Smooth muscle cell (in vitro differentiated cells): ENCODE measurements at regions not wholly inside any gene's neighbourhood (a gene's known extent, or its start where the extent isn't known, plus 50 kb on each side); places are given as distances from the start of the nearest gene placed in this dataset.

Source experiments
- DNase-seq: peaks from one replicate; lab custom pipeline; 2025; ENCODE audit not compliant: unreplicated experiment; lab: John Stamatoyannopoulos, UW
- H2AFZ ChIP-seq: fragments of 200-600 bp; sonication (generic); 2 replicates; pipeline ENCODE4 v1.6.0; 2016; ENCODE audit warnings: antibody characterized with exemption, low read depth, mild to moderate bottlenecking
- H3F3A ChIP-seq: fragments of 200-600 bp; sonication (generic); 2 replicates; pipeline ENCODE4 v1.6.0; 2017; ENCODE audit warnings: antibody characterized with exemption, low read depth
- H3K27ac ChIP-seq: fragments of 200-600 bp; sonication (generic); 2 replicates; pipeline ENCODE4 v1.5.1; 2016; ENCODE audit warnings: low read depth, mild to moderate bottlenecking
- H3K27me3 ChIP-seq: fragments of 200-600 bp; sonication (generic); 2 replicates; pipeline ENCODE4 v1.6.1; 2016; ENCODE audit warnings: low read depth, mild to moderate bottlenecking
- H3K36me3 ChIP-seq: fragments of 200-600 bp; sonication (generic); 2 replicates; pipeline ENCODE4 v1.5.1; 2016; ENCODE audit warnings: low read depth
- H3K4me1 ChIP-seq: fragments of 200-600 bp; sonication (generic); 2 replicates; pipeline ENCODE4 v1.5.1; 2016; ENCODE audit warnings: low read depth
- H3K4me2 ChIP-seq: fragments of 200-600 bp; sonication (generic); 2 replicates; pipeline ENCODE4 v1.6.0; 2016; ENCODE audit warnings: mild to moderate bottlenecking
- H3K4me3 ChIP-seq: fragments of 200-600 bp; sonication (generic); 2 replicates; pipeline ENCODE4 v1.5.1; 2016; ENCODE audit warnings: mild to moderate bottlenecking
- H3K79me2 ChIP-seq: fragments of 200-600 bp; sonication (generic); 2 replicates; pipeline ENCODE4 v1.6.0; 2016; ENCODE audit warnings: low read depth, mild to moderate bottlenecking
- H3K9ac ChIP-seq: fragments of 200-600 bp; sonication (generic); 2 replicates; pipeline ENCODE4 v1.6.0; 2016; ENCODE audit warnings: low read depth
- H3K9me3 ChIP-seq: fragments of 200-600 bp; sonication (generic); replicated peaks from 2 replicates; pipeline ENCODE4 v1.5.1; 2016; ENCODE audit warnings: low read depth
- H4K20me1 ChIP-seq: fragments of 200-600 bp; sonication (generic); 2 replicates; pipeline ENCODE4 v1.6.0; 2016; ENCODE audit warnings: low read depth
- CTCF ChIP-seq: fragments of 200-600 bp; sonication (generic); IDR thresholded peaks from 2 replicates; pipeline ENCODE4 v1.5.1; 2017; ENCODE audit warnings: borderline replicate concordance, mild to moderate bottlenecking, antibody characterized with exemption; ENCODE audit not compliant: insufficient read depth, poor library complexity, severe bottlenecking
- WGBS: methylation state at CpG from one replicate; pipeline ENCODE4 v1.1.7; 2016; ENCODE audit warnings: low lambda C conversion rate; 5-methylcytosine and 5-hydroxymethylcytosine counted together

GRCh38 chr20:60782959-60783625, 469.0 kb upstream of the CDH4 start:
- H3K9ac ChIP-seq: no peak overlapping the region
- no peak for TF ChIP-seq CTCF
- H3K36me3 ChIP-seq: no peaks in the 10 kb centered on the region
- no peak overlapping the region for H3K27ac ChIP-seq
- no peak for DNase-seq
- H3K27me3 ChIP-seq: no peaks in the 10 kb centered on the region
- H3K9me3 ChIP-seq: no peaks in the 10 kb centered on the region
- H3K4me3 ChIP-seq: no peak overlapping the region
- H3F3A ChIP-seq: no peaks in the 10 kb centered on the region
- no peak overlapping the region for H3K4me2 ChIP-seq
- H2AFZ ChIP-seq: no peak overlapping the region
- no peaks in the 10 kb centered on the region for H3K79me2 ChIP-seq
- H3K4me1 ChIP-seq: no peaks in the 10 kb centered on the region
- no peaks in the 10 kb centered on the region for H4K20me1 ChIP-seq
- 94% methylated on average over 7 of the region's 7 CpGs for WGBS

- WGBS: 97% methylated on average over 1 of the region's 1 CpG
- H3K9ac ChIP-seq: no peak overlapping the region
- H2AFZ ChIP-seq: no peak overlapping the region
These were observed 466.8 kb upstream of the CDH4 start for GRCh38 chr20:60785301-60785700.

GRCh38 chr20:60785785-60786184, 466.3 kb upstream of the CDH4 start:
- H4K20me1 ChIP-seq: no peaks in the 10 kb centered on the region
- H3K4me3 ChIP-seq: no peak overlapping the region
- H3K4me2 ChIP-seq: no peak overlapping the region
- TF ChIP-seq CTCF: no peak
- WGBS: 71% methylated on average over 7 of the region's 7 CpGs
- H3K79me2 ChIP-seq: no peaks in the 10 kb centered on the region
- no peak overlapping the region for H2AFZ ChIP-seq
- H3K9me3 ChIP-seq: no peaks in the 10 kb centered on the region
- H3K9ac ChIP-seq: no peak overlapping the region
- DNase-seq: no peak
- no peaks in the 10 kb centered on the region for H3K36me3 ChIP-seq
- H3K4me1 ChIP-seq: no peaks in the 10 kb centered on the region
- no peaks in the 10 kb centered on the region for H3F3A ChIP-seq
- no peaks in the 10 kb centered on the region for H3K27me3 ChIP-seq
- no peak overlapping the region for H3K27ac ChIP-seq

More at GRCh38 chr20:60785301-60785700, 466.8 kb upstream of the CDH4 start:
- H3F3A ChIP-seq: no peaks in the 10 kb centered on the region
- DNase-seq: no peak
- H3K9me3 ChIP-seq: no peaks in the 10 kb centered on the region
- no peak overlapping the region for H3K27ac ChIP-seq
- no peaks in the 10 kb centered on the region for H3K27me3 ChIP-seq
- TF ChIP-seq CTCF: no peak
- no peaks in the 10 kb centered on the region for H4K20me1 ChIP-seq
- no peaks in the 10 kb centered on the region for H3K79me2 ChIP-seq
- no peak overlapping the region for H3K4me3 ChIP-seq
- H3K4me1 ChIP-seq: no peaks in the 10 kb centered on the region
- H3K36me3 ChIP-seq: no peaks in the 10 kb centered on the region
- no peak overlapping the region for H3K4me2 ChIP-seq

GRCh38 chr20:60786686-60787217, 465.3 kb upstream of the CDH4 start:
- TF ChIP-seq CTCF: no peak
- no peak for DNase-seq
- H2AFZ ChIP-seq: no peak overlapping the region
- H3K9ac ChIP-seq: no peak overlapping the region
- no peak overlapping the region for H3K4me3 ChIP-seq
- H3F3A ChIP-seq: no peaks in the 10 kb centered on the region
- no peaks in the 10 kb centered on the region for H3K27me3 ChIP-seq
- no peaks in the 10 kb centered on the region for H4K20me1 ChIP-seq
- H3K9me3 ChIP-seq: no peaks in the 10 kb centered on the region
- H3K36me3 ChIP-seq: no peaks in the 10 kb centered on the region
- 94% methylated on average over 4 of the region's 4 CpGs for WGBS
- no peak overlapping the region for H3K4me2 ChIP-seq
- H3K27ac ChIP-seq: no peak overlapping the region
- no peaks in the 10 kb centered on the region for H3K4me1 ChIP-seq
- no peaks in the 10 kb centered on the region for H3K79me2 ChIP-seq
